Transverse colon (tissue), 3 donors: ENCODE measurements at regions not wholly inside any gene's neighbourhood (a gene's known extent, or its start where the extent isn't known, plus 50 kb on each side); places are given as distances from the start of the nearest gene placed in this dataset.

ENCODE experiments used
- EP300 ChIP-seq: sonication (generic); formaldehyde crosslinking; IDR thresholded peaks from one replicate; pipeline ENCODE4 v1.6.1; 2017; ENCODE audit warnings: antibody characterized with exemption, low read depth
- POLR2A ChIP-seq: fragments of 450-650 bp; IDR thresholded peaks from one replicate; pipeline ENCODE4 v1.6.1; 2016; ENCODE audit warnings: antibody characterized with exemption, mild to moderate bottlenecking, moderate library complexity
- TF ChIP-seq, protein P1 (sequence below), 5 experiments: fragments of 200-600 bp in 3 of 5; fragments of 450-650 bp in 2 of 5; sonication (generic) in 3 of 5; IDR thresholded peaks; 1 replicate in 2 of 5; 2 replicates in 3 of 5; pipeline ENCODE4 v1.5.1; 2016 to 2017; ENCODE audit warnings: antibody characterized with exemption in 5 of 5, inconsistent platforms in 3 of 5, mild to moderate bottlenecking in 2 of 5, moderate library complexity in 1 of 5

DNA sequence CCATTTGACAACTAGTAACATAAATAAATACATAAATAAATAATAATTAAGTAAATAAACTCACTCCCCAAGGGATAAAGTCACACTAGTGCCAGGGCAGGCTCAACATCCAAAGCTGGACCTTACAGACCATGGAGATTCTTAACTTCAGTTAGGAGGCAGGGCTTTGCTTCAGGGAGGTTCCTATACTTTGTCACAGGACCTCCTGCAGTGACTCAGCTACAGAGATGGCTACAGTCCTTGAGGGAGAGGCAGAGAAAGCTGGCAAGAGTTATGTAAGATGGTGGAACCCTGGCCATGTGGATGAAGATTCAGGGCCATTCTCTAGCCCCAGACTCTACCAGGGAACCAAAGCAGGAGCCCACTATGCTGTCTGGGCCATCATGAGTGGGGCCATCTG, 74.1 kb upstream of the CADM1 start:
- TF ChIP-seq POLR2A (no peak), EP300 (no peak)
- TF ChIP-seq, protein P1, sequence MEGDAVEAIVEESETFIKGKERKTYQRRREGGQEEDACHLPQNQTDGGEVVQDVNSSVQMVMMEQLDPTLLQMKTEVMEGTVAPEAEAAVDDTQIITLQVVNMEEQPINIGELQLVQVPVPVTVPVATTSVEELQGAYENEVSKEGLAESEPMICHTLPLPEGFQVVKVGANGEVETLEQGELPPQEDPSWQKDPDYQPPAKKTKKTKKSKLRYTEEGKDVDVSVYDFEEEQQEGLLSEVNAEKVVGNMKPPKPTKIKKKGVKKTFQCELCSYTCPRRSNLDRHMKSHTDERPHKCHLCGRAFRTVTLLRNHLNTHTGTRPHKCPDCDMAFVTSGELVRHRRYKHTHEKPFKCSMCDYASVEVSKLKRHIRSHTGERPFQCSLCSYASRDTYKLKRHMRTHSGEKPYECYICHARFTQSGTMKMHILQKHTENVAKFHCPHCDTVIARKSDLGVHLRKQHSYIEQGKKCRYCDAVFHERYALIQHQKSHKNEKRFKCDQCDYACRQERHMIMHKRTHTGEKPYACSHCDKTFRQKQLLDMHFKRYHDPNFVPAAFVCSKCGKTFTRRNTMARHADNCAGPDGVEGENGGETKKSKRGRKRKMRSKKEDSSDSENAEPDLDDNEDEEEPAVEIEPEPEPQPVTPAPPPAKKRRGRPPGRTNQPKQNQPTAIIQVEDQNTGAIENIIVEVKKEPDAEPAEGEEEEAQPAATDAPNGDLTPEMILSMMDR (IDR thresholded peaks at IDR 0.05) = no peak
